ENCODE measurements at regions not wholly inside any gene's neighbourhood (a gene's known extent, or its start where the extent isn't known, plus 50 kb on each side); places are given as distances from the start of the nearest gene placed in this dataset.

DNA sequence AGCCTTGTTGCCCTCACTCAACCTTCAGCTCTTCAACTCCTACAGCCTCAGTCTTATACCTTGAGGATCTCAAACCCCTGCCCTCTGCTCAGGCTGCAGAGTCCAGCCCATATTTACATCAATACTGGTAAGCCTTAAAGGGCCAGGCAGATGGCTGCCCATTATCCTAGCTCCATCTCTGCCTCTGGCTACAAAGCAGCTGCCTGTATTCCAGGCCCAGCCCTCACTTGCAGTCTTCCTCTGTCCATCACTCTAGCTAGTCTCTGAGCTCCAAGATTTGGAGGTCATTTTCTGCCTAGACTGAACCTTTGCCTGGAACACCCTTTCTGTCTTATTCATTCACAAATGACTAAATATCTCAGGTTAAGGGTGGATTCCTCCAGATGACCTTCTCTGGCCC, 50.2 kb upstream of the GALNT10 start:
- no peak overlapping the region for H3K4me3 ChIP-seq (ENCODE audit: low read length)
- no peak for DNase-seq (ENCODE audit: low read depth)
- TF ChIP-seq, protein P1, sequence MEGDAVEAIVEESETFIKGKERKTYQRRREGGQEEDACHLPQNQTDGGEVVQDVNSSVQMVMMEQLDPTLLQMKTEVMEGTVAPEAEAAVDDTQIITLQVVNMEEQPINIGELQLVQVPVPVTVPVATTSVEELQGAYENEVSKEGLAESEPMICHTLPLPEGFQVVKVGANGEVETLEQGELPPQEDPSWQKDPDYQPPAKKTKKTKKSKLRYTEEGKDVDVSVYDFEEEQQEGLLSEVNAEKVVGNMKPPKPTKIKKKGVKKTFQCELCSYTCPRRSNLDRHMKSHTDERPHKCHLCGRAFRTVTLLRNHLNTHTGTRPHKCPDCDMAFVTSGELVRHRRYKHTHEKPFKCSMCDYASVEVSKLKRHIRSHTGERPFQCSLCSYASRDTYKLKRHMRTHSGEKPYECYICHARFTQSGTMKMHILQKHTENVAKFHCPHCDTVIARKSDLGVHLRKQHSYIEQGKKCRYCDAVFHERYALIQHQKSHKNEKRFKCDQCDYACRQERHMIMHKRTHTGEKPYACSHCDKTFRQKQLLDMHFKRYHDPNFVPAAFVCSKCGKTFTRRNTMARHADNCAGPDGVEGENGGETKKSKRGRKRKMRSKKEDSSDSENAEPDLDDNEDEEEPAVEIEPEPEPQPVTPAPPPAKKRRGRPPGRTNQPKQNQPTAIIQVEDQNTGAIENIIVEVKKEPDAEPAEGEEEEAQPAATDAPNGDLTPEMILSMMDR (IDR thresholded peaks at IDR 0.05; ENCODE audit: insufficient read depth, low read depth, low read length, missing control alignments), result no peak

All from epithelial cell of esophagus (primary cell).